ENCODE measurements at regions not wholly inside any gene's neighbourhood (a gene's known extent, or its start where the extent isn't known, plus 50 kb on each side); places are given as distances from the start of the nearest gene placed in this dataset.

- TF ChIP-seq, protein P1, sequence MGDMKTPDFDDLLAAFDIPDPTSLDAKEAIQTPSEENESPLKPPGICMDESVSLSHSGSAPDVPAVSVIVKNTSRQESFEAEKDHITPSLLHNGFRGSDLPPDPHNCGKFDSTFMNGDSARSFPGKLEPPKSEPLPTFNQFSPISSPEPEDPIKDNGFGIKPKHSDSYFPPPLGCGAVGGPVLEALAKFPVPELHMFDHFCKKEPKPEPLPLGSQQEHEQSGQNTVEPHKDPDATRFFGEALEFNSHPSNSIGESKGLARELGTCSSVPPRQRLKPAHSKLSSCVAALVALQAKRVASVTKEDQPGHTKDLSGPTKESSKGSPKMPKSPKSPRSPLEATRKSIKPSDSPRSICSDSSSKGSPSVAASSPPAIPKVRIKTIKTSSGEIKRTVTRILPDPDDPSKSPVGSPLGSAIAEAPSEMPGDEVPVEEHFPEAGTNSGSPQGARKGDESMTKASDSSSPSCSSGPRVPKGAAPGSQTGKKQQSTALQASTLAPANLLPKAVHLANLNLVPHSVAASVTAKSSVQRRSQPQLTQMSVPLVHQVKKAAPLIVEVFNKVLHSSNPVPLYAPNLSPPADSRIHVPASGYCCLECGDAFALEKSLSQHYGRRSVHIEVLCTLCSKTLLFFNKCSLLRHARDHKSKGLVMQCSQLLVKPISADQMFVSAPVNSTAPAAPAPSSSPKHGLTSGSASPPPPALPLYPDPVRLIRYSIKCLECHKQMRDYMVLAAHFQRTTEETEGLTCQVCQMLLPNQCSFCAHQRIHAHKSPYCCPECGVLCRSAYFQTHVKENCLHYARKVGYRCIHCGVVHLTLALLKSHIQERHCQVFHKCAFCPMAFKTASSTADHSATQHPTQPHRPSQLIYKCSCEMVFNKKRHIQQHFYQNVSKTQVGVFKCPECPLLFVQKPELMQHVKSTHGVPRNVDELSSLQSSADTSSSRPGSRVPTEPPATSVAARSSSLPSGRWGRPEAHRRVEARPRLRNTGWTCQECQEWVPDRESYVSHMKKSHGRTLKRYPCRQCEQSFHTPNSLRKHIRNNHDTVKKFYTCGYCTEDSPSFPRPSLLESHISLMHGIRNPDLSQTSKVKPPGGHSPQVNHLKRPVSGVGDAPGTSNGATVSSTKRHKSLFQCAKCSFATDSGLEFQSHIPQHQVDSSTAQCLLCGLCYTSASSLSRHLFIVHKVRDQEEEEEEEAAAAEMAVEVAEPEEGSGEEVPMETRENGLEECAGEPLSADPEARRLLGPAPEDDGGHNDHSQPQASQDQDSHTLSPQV (IDR thresholded peaks at IDR 0.05) = no peak
- TF ChIP-seq SREBF2 (IDR thresholded peaks at IDR 0.05; ENCODE audit: low read length) (no peak), MYB (IDR thresholded peaks at IDR 0.05; ENCODE audit: borderline replicate concordance, low read depth, low read length) (no peak)
These were observed 418.3 kb upstream of the CLINT1 start (continued) for GRCh38 chr5:158277276-158277675.

DNA sequence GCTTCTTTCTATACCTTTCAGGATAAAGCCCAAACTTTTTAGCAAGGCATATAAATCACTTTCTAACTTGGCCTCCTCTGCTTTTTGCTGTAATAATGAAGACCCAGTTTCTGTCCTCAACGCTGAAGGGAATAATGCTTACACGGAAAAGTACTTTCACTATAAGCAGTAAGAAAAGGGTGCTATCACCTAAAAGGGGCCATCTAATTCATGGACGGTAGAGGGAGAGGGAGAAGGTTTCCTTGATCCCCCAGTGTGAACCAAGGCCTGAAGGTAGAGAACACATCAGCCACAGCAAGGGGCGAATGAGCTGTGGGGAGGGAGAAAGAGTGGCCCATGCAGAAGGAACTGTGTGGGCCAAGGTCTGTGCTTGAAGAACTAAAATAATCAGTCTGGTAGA lies 417.7 kb upstream of the CLINT1 start:
- POLR2A ChIA-PET = interaction anchor here (1.4 kb wide), 1 partner anchor 11 kb away, joined by 3 read pairs; no protein-coding TSS in a partner anchor
- DNase-seq (ENCODE audit: low read depth, low spot score) (no peak), ATAC-seq (no peak), FAIRE-seq (no peak)
- Histone ChIP-seq H3K79me2 (ENCODE audit: control insufficient read depth, insufficient read depth, low read length) (no peaks in the 10 kb centered on the region), H3K9me3 (replicated peaks; ENCODE audit: control insufficient read depth, insufficient read depth, low read length) (no peaks in the 10 kb centered on the region), H4K20me1 (ENCODE audit: control insufficient read depth, insufficient read depth) (no peaks in the 10 kb centered on the region), H3K4me3 (no peak overlapping the region), H3K27me3 (replicated peaks in 1 of 2; ENCODE audit: control insufficient read depth in 2 of 2, insufficient read depth in 2 of 2, low read length in 1 of 2) (0 out of 4 replicates have a peak, but pooled peaks cover 0 to 2% of the 10 kb centered on the region in 2 experiments), H3K27ac (ENCODE audit: control insufficient read depth, insufficient read depth) (no peak overlapping the region), H3K4me2 (ENCODE audit: control insufficient read depth, insufficient read depth) (no peak overlapping the region), H3K4me1 (ENCODE audit: control insufficient read depth, insufficient read depth, low read length) (no peaks in the 10 kb centered on the region), H3K9ac (ENCODE audit: control insufficient read depth, insufficient read depth, low read length) (no peak overlapping the region), H2AFZ (ENCODE audit: control insufficient read depth, low read depth, low read length) (no peak overlapping the region), H3K36me3 (ENCODE audit: control insufficient read depth in 2 of 2, insufficient read depth in 2 of 2, low read length in 1 of 2) (no peaks in the 10 kb centered on the region)
- in situ Hi-C loops (cut with MboI) = no loop called here
- SMC1A ChIA-PET (ENCODE audit: uncharacterized antibody, unreplicated experiment) = interaction anchor here (1.7 kb wide), 1 partner anchor 10 kb away, joined by 4 read pairs; no protein-coding TSS in a partner anchor
- RAD21 ChIA-PET (ENCODE audit: unreplicated experiment) = no interaction called here
- BruUV-seq (replicated peaks) = no TSS peak
- TF ChIP-seq PAX8 (IDR thresholded peaks at IDR 0.05) (no peak), EGR1 (IDR thresholded peaks at IDR 0.05; ENCODE audit: borderline replicate concordance in 1 of 2, low read depth in 2 of 2, low read length in 2 of 2) (no peak), TCF3 (IDR thresholded peaks at IDR 0.05; ENCODE audit: borderline replicate concordance, insufficient read depth, low read depth, low read length) (no peak), CBX5 (IDR thresholded peaks at IDR 0.05; ENCODE audit: low read depth) (no peak), NFXL1 (IDR thresholded peaks at IDR 0.05; ENCODE audit: borderline replicate concordance) (no peak)
- CTCF ChIA-PET = interaction anchor here (1.6 kb wide), 1 partner anchor 9 kb away, joined by 3 read pairs; no protein-coding TSS in a partner anchor
- intact Hi-C loops (cut with micrococcal nuclease; ENCODE audit: unreplicated experiment) = no loop called here
- 37% methylated on average over 4 of the region's 4 CpGs for WGBS (ENCODE audit: insufficient coverage, insufficient replicate concordance, low lambda C conversion rate, missing lambda C conversion rate)
